ENCODE measurements at regions not wholly inside any gene's neighbourhood (a gene's known extent, or its start where the extent isn't known, plus 50 kb on each side); places are given as distances from the start of the nearest gene placed in this dataset.

- TF ChIP-seq, protein P1, sequence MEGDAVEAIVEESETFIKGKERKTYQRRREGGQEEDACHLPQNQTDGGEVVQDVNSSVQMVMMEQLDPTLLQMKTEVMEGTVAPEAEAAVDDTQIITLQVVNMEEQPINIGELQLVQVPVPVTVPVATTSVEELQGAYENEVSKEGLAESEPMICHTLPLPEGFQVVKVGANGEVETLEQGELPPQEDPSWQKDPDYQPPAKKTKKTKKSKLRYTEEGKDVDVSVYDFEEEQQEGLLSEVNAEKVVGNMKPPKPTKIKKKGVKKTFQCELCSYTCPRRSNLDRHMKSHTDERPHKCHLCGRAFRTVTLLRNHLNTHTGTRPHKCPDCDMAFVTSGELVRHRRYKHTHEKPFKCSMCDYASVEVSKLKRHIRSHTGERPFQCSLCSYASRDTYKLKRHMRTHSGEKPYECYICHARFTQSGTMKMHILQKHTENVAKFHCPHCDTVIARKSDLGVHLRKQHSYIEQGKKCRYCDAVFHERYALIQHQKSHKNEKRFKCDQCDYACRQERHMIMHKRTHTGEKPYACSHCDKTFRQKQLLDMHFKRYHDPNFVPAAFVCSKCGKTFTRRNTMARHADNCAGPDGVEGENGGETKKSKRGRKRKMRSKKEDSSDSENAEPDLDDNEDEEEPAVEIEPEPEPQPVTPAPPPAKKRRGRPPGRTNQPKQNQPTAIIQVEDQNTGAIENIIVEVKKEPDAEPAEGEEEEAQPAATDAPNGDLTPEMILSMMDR (IDR thresholded peaks at IDR 0.05) = no peak
- TF ChIP-seq, protein P2, sequence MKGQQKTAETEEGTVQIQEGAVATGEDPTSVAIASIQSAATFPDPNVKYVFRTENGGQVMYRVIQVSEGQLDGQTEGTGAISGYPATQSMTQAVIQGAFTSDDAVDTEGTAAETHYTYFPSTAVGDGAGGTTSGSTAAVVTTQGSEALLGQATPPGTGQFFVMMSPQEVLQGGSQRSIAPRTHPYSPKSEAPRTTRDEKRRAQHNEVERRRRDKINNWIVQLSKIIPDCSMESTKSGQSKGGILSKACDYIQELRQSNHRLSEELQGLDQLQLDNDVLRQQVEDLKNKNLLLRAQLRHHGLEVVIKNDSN (IDR thresholded peaks at IDR 0.05; ENCODE audit: borderline replicate concordance, low read depth) = no peak
- no peak for TF ChIP-seq EP300 (IDR thresholded peaks at IDR 0.05; ENCODE audit: borderline replicate concordance in 1 of 2, low read depth in 1 of 2, low read length in 1 of 2)
- no peak for TF ChIP-seq USF2 (IDR thresholded peaks at IDR 0.05; ENCODE audit: borderline replicate concordance, low read depth, low read length)
- TF ChIP-seq POLR2AphosphoS5 (IDR thresholded peaks at IDR 0.05; ENCODE audit: low read depth, low read length) = no peak
- no peak for TF ChIP-seq YY1 (IDR thresholded peaks at IDR 0.05; ENCODE audit: low read depth)
- TF ChIP-seq, protein P3, sequence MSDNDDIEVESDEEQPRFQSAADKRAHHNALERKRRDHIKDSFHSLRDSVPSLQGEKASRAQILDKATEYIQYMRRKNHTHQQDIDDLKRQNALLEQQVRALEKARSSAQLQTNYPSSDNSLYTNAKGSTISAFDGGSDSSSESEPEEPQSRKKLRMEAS (IDR thresholded peaks at IDR 0.05; ENCODE audit: low read depth) = no peak
- TF ChIP-seq, protein P4, sequence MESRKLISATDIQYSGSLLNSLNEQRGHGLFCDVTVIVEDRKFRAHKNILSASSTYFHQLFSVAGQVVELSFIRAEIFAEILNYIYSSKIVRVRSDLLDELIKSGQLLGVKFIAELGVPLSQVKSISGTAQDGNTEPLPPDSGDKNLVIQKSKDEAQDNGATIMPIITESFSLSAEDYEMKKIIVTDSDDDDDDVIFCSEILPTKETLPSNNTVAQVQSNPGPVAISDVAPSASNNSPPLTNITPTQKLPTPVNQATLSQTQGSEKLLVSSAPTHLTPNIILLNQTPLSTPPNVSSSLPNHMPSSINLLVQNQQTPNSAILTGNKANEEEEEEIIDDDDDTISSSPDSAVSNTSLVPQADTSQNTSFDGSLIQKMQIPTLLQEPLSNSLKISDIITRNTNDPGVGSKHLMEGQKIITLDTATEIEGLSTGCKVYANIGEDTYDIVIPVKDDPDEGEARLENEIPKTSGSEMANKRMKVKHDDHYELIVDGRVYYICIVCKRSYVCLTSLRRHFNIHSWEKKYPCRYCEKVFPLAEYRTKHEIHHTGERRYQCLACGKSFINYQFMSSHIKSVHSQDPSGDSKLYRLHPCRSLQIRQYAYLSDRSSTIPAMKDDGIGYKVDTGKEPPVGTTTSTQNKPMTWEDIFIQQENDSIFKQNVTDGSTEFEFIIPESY (IDR thresholded peaks at IDR 0.05; ENCODE audit: borderline replicate concordance, low read depth) = no peak
- no peak for TF ChIP-seq RFX5 (IDR thresholded peaks at IDR 0.05; ENCODE audit: low read length)
- TF ChIP-seq JUND (IDR thresholded peaks at IDR 0.05) = no peak
- no peak for TF ChIP-seq SMC3 (IDR thresholded peaks at IDR 0.05; ENCODE audit: low read depth, low read length)
- no peak for TF ChIP-seq SIN3A (IDR thresholded peaks at IDR 0.05; ENCODE audit: borderline replicate concordance, low read depth, low read length)
- no peak for TF ChIP-seq GATA2 (CRISPR knock-in tag; IDR thresholded peaks at IDR 0.05)
- no peak for TF ChIP-seq TAF1 (IDR thresholded peaks at IDR 0.05; ENCODE audit: borderline replicate concordance, low read depth, low read length)
Observed at GRCh38 chr5:57720656-57721055, 238.0 kb upstream of the ACTBL2 start.
